ACC112 (cell line): ENCODE measurements at regions not wholly inside any gene's neighbourhood (a gene's known extent, or its start where the extent isn't known, plus 50 kb on each side); places are given as distances from the start of the nearest gene placed in this dataset.

Experiments used
- H2AFZ ChIP-seq: fragments of 200-600 bp; sonication (generic); one replicate; pipeline ENCODE4 v1.6.0; 2017; ENCODE audit warnings: antibody characterized with exemption, low read length; ENCODE audit not compliant: unreplicated experiment
- H3K27ac ChIP-seq: fragments of 200-600 bp; sonication (generic); 2 replicates; pipeline ENCODE4 v1.5.1; 2014; ENCODE audit warnings: low read depth, mild to moderate bottlenecking, antibody characterized with exemption, low read length, moderate library complexity
- H3K27me3 ChIP-seq: fragments of 200-600 bp; sonication (generic); 2 replicates; pipeline ENCODE4 v1.6.1; 2014; ENCODE audit warnings: mild to moderate bottlenecking, antibody characterized with exemption, low read length, moderate library complexity, mixed read lengths; ENCODE audit not compliant: insufficient read depth
- H3K36me3 ChIP-seq: fragments of 200-600 bp; sonication (generic); 2 replicates; pipeline ENCODE4 v1.6.1; 2016; ENCODE audit warnings: mild to moderate bottlenecking, antibody characterized with exemption, low read length, moderate library complexity, mixed read lengths; ENCODE audit not compliant: insufficient read depth
- H3K4me1 ChIP-seq: fragments of 200-600 bp; sonication (generic); one replicate; pipeline ENCODE4 v1.6.1; 2016; ENCODE audit warnings: low read length, mixed read lengths; ENCODE audit not compliant: insufficient read depth, unreplicated experiment, control insufficient read depth
- H3K4me3 ChIP-seq: fragments of 200-600 bp; sonication (generic); 2 replicates; pipeline ENCODE4 v1.5.1; 2014; ENCODE audit warnings: mild to moderate bottlenecking, low read depth, low read length
- H3K79me2 ChIP-seq: fragments of 200-600 bp; sonication (generic); one replicate; pipeline ENCODE4 v1.6.0; 2016; ENCODE audit warnings: low read length; ENCODE audit not compliant: control insufficient read depth, unreplicated experiment, insufficient read depth

- Histone ChIP-seq H3K27me3 (no peaks in the 10 kb centered on the region), H3K4me1 (no peaks in the 10 kb centered on the region), H3K36me3 (no peaks in the 10 kb centered on the region), H3K4me3 (no peak overlapping the region), H3K79me2 (no peaks in the 10 kb centered on the region), H3K27ac (no peak overlapping the region), H2AFZ (no peak overlapping the region)
Observed at GRCh38 chr18:2360861-2361260, 210.4 kb downstream of the METTL4 start.

- no peaks in the 10 kb centered on the region for H3K4me1 ChIP-seq
- no peaks in the 10 kb centered on the region for H3K36me3 ChIP-seq
- H3K4me3 ChIP-seq: no peak overlapping the region
- no peak overlapping the region for H3K27ac ChIP-seq
- H3K27me3 ChIP-seq: peaks cover 13% of the 10 kb centered on the region
- H3K79me2 ChIP-seq: no peaks in the 10 kb centered on the region
- H2AFZ ChIP-seq: no peak overlapping the region
Observed at GRCh38 chr18:2368102-2368501, 203.2 kb downstream of the METTL4 start.

- Histone ChIP-seq H3K79me2 (no peaks in the 10 kb centered on the region), H3K36me3 (no peaks in the 10 kb centered on the region), H3K4me1 (no peaks in the 10 kb centered on the region), H3K4me3 (no peak overlapping the region), H3K27ac (no peak overlapping the region), H3K27me3 (no peaks in the 10 kb centered on the region), H2AFZ (no peak overlapping the region)
Observed at GRCh38 chr18:2376707-2377106, 194.6 kb downstream of the METTL4 start.

- H3K27me3 ChIP-seq: no peaks in the 10 kb centered on the region
- H2AFZ ChIP-seq: no peak overlapping the region
- no peaks in the 10 kb centered on the region for H3K36me3 ChIP-seq
- no peaks in the 10 kb centered on the region for H3K4me1 ChIP-seq
- H3K27ac ChIP-seq: no peak overlapping the region
- H3K4me3 ChIP-seq: no peak overlapping the region
- H3K79me2 ChIP-seq: no peaks in the 10 kb centered on the region
Observed at GRCh38 chr18:2380101-2380500, 191.2 kb downstream of the METTL4 start.

- no peaks in the 10 kb centered on the region for H3K79me2 ChIP-seq
- H2AFZ ChIP-seq: no peak overlapping the region
- no peaks in the 10 kb centered on the region for H3K27me3 ChIP-seq
- H3K4me3 ChIP-seq: no peak overlapping the region
- H3K36me3 ChIP-seq: no peaks in the 10 kb centered on the region
- no peaks in the 10 kb centered on the region for H3K4me1 ChIP-seq
- no peak overlapping the region for H3K27ac ChIP-seq
Observed at GRCh38 chr18:2381539-2381938, 189.8 kb downstream of the METTL4 start.

GRCh38 chr18:2387588-2387987, 183.7 kb downstream of the METTL4 start:
- Histone ChIP-seq H3K4me3 (no peak overlapping the region), H3K4me1 (no peaks in the 10 kb centered on the region), H2AFZ (no peak overlapping the region), H3K27me3 (no peaks in the 10 kb centered on the region), H3K79me2 (no peaks in the 10 kb centered on the region), H3K36me3 (no peaks in the 10 kb centered on the region), H3K27ac (no peak overlapping the region)

- no peak overlapping the region for H2AFZ ChIP-seq
Observed at GRCh38 chr18:2390158-2390557, 181.1 kb downstream of the METTL4 start.

GRCh38 chr18:2391470-2391869, 179.8 kb downstream of the METTL4 start:
- Histone ChIP-seq H3K4me1 (no peaks in the 10 kb centered on the region), H3K79me2 (no peaks in the 10 kb centered on the region), H3K4me3 (no peak overlapping the region), H3K27ac (no peak overlapping the region), H3K36me3 (no peaks in the 10 kb centered on the region), H2AFZ (no peak overlapping the region), H3K27me3 (no peaks in the 10 kb centered on the region)

More at GRCh38 chr18:2390158-2390557, 181.1 kb downstream of the METTL4 start:
- Histone ChIP-seq H3K36me3 (no peaks in the 10 kb centered on the region), H3K27me3 (no peaks in the 10 kb centered on the region), H3K4me1 (no peaks in the 10 kb centered on the region), H3K4me3 (no peak overlapping the region), H3K27ac (no peak overlapping the region), H3K79me2 (no peaks in the 10 kb centered on the region)

- no peak overlapping the region for H3K27ac ChIP-seq
- peak overlapping the region; percentile 8 for H2AFZ ChIP-seq
- no peaks in the 10 kb centered on the region for H3K4me1 ChIP-seq
- no peak overlapping the region for H3K4me3 ChIP-seq
- H3K27me3 ChIP-seq: no peaks in the 10 kb centered on the region
- no peaks in the 10 kb centered on the region for H3K79me2 ChIP-seq
- no peaks in the 10 kb centered on the region for H3K36me3 ChIP-seq
Observed at GRCh38 chr18:2392446-2392845, 178.9 kb downstream of the METTL4 start.

- no peak overlapping the region for H3K4me3 ChIP-seq
- H3K79me2 ChIP-seq: no peaks in the 10 kb centered on the region
- H2AFZ ChIP-seq: no peak overlapping the region
- no peaks in the 10 kb centered on the region for H3K36me3 ChIP-seq
- H3K27me3 ChIP-seq: no peaks in the 10 kb centered on the region
- H3K27ac ChIP-seq: no peak overlapping the region
- no peaks in the 10 kb centered on the region for H3K4me1 ChIP-seq
Observed at GRCh38 chr18:2394684-2395083, 176.6 kb downstream of the METTL4 start.

GRCh38 chr18:2395427-2396161, 175.7 kb downstream of the METTL4 start:
- H2AFZ ChIP-seq: no peak overlapping the region
- H3K36me3 ChIP-seq: no peaks in the 10 kb centered on the region
- H3K4me3 ChIP-seq: no peak overlapping the region
- H3K27me3 ChIP-seq: no peaks in the 10 kb centered on the region
- H3K79me2 ChIP-seq: no peaks in the 10 kb centered on the region
- H3K27ac ChIP-seq: no peak overlapping the region
- no peaks in the 10 kb centered on the region for H3K4me1 ChIP-seq
